CD14-positive monocyte (primary cell): ENCODE measurements at regions not wholly inside any gene's neighbourhood (a gene's known extent, or its start where the extent isn't known, plus 50 kb on each side); places are given as distances from the start of the nearest gene placed in this dataset.

Experiments
- DNase-seq, 3 donors: peaks; one replicate each; pipeline ENCODE4 v3.0.0-alpha.2; 2011 to 2022
- H2AFZ ChIP-seq: 2 replicates; pipeline ENCODE4 v1.6.0; 2012; ENCODE audit warnings: mild to moderate bottlenecking, low read depth, low read length, inconsistent platforms; ENCODE audit not compliant: insufficient read depth, poor library complexity, severe bottlenecking
- H3K27ac ChIP-seq, 2 donors: 1 replicate in 1 of 2; 2 replicates in 1 of 2; pipeline ENCODE4 v1.5.1; 2012 to 2013; ENCODE audit warnings: low read length in 2 of 2, control low read depth in 1 of 2, inconsistent platforms in 1 of 2, low read depth in 1 of 2, mild to moderate bottlenecking in 1 of 2
- H3K27me3 ChIP-seq, 2 donors: one replicate each; pipeline versions ENCODE4 v1.6.0 to v1.6.1; 2011 to 2013; ENCODE audit warnings: low read length in 2 of 2; ENCODE audit not compliant: control insufficient read depth in 2 of 2, insufficient read depth in 2 of 2
- H3K36me3 ChIP-seq, 2 donors: replicated peaks in 1 of 2; 1 replicate in 1 of 2; 2 replicates in 1 of 2; pipeline versions ENCODE4 v1.5.1 to v1.6.1; 2012 to 2013; ENCODE audit warnings: low read length in 2 of 2, control low read depth in 1 of 2, inconsistent platforms in 1 of 2, mild to moderate bottlenecking in 1 of 2; ENCODE audit not compliant: insufficient read depth in 2 of 2, control insufficient read depth in 1 of 2
- H3K4me1 ChIP-seq, 2 donors: 1 replicate in 1 of 2; 2 replicates in 1 of 2; pipeline versions ENCODE4 v1.5.1 to v1.6.1; 2012 to 2013; ENCODE audit warnings: low read length in 2 of 2, control low read depth in 1 of 2, inconsistent platforms in 1 of 2, mild to moderate bottlenecking in 1 of 2, moderate library complexity in 1 of 2; ENCODE audit not compliant: insufficient read depth in 2 of 2, control insufficient read depth in 1 of 2
- H3K4me2 ChIP-seq: replicated peaks from 2 replicates; pipeline ENCODE3; 2012; ENCODE audit warnings: low read length, moderate library complexity, mild to moderate bottlenecking; ENCODE audit not compliant: poor library complexity, severe bottlenecking; ENCODE audit errors: extremely low read depth
- H3K4me3 ChIP-seq, 3 experiments: fragments of 200-600 bp in 1 of 3; sonication (generic) in 1 of 3; replicated peaks in 1 of 3; 1 replicate in 2 of 3; 2 replicates in 1 of 3; pipeline ENCODE4 v1.5.1; 2011 to 2013; ENCODE audit warnings: low read length in 3 of 3, mild to moderate bottlenecking in 3 of 3, control low read depth in 2 of 3, low read depth in 2 of 3, inconsistent platforms in 1 of 3, moderate library complexity in 1 of 3
- H3K79me2 ChIP-seq: 2 replicates; pipeline ENCODE4 v1.6.0; 2012; ENCODE audit warnings: mild to moderate bottlenecking, control low read depth, inconsistent platforms, low read length, moderate library complexity; ENCODE audit not compliant: insufficient read depth
- H3K9ac ChIP-seq: 2 replicates; pipeline ENCODE4 v1.6.0; 2017; ENCODE audit warnings: low read length, mild to moderate bottlenecking; ENCODE audit not compliant: insufficient read depth, poor library complexity, severe bottlenecking
- H3K9me3 ChIP-seq, 2 donors: replicated peaks in 1 of 2; 1 replicate in 1 of 2; 2 replicates in 1 of 2; pipeline versions ENCODE4 v1.5.1 to v1.6.1; 2012 to 2013; ENCODE audit warnings: low read length in 2 of 2, control low read depth in 1 of 2; ENCODE audit not compliant: control insufficient read depth in 1 of 2, insufficient read depth in 1 of 2
- H4K20me1 ChIP-seq: 2 replicates; pipeline ENCODE4 v1.6.0; 2012; ENCODE audit warnings: mild to moderate bottlenecking, low read length, control low read depth, moderate library complexity; ENCODE audit not compliant: insufficient read depth
- H3K27ac Mint-ChIP-seq, 7 donors: one replicate each; pipeline ENCODE4 v1.8.0; 2020; ENCODE audit warnings: mild to moderate bottlenecking in 7 of 7, mixed read lengths in 7 of 7, moderate library complexity in 6 of 7, inconsistent platforms in 2 of 7
- H3K27me3 Mint-ChIP-seq, 3 donors: one replicate each; pipeline ENCODE4 v1.8.0; 2021 to 2022; ENCODE audit warnings: low read depth in 3 of 3, mild to moderate bottlenecking in 3 of 3, mixed read lengths in 3 of 3, moderate library complexity in 3 of 3, inconsistent platforms in 1 of 3
- H3K36me3 Mint-ChIP-seq, 2 donors: one replicate each; pipeline ENCODE4 v1.8.0; 2020; ENCODE audit warnings: mixed read lengths in 2 of 2, inconsistent platforms in 1 of 2, mild to moderate bottlenecking in 1 of 2
- H3K4me1 Mint-ChIP-seq: one replicate; pipeline ENCODE4 v1.8.0; 2020; ENCODE audit warnings: mild to moderate bottlenecking, mixed read lengths
- H3K4me3 Mint-ChIP-seq, 2 donors: one replicate each; pipeline ENCODE4 v1.8.0; 2020; ENCODE audit warnings: mild to moderate bottlenecking in 2 of 2, mixed read lengths in 2 of 2, moderate library complexity in 1 of 2
- H3K9me3 Mint-ChIP-seq, 7 donors: one replicate each; pipeline ENCODE4 v1.8.0; 2020 to 2022; ENCODE audit warnings: mixed read lengths in 7 of 7, mild to moderate bottlenecking in 6 of 7, moderate library complexity in 6 of 7, inconsistent platforms in 2 of 7
- CTCF ChIP-seq: fragments of 200-600 bp; IDR thresholded peaks from one replicate; pipeline ENCODE4 v1.8.0; 2022; ENCODE audit warnings: antibody characterized with exemption, mild to moderate bottlenecking
- WGBS: methylation state at CpG from one replicate; pipeline ENCODE4 v1.1.5; 2013; ENCODE audit warnings: missing lambda C conversion rate; ENCODE audit not compliant: insufficient coverage; 5-methylcytosine and 5-hydroxymethylcytosine counted together
- intact Hi-C, 2 donors: fragments of 100-400 bp; cut with micrococcal nuclease; formaldehyde crosslinking; loops; one replicate each; pipeline versions ENCODE4 v1.15.0 to v1.15.1; 2023

- Histone ChIP-seq H3K9ac (no peak overlapping the region), H3K9me3 (peaks cover 0 to 3% of the 10 kb centered on the region in 2 donors), H3K27ac (no peak overlapping the region), H3K4me2 (no peak overlapping the region), H3K36me3 (no peaks in the 10 kb centered on the region), H4K20me1 (no peaks in the 10 kb centered on the region), H3K4me1 (no peaks in the 10 kb centered on the region), H2AFZ (no peak overlapping the region), H3K79me2 (no peaks in the 10 kb centered on the region), H3K4me3 (no peak overlapping the region), H3K27me3 (no peaks in the 10 kb centered on the region)
- Mint-ChIP-seq H3K9me3 (peaks cover 0 to 3% (median 0%) of the 10 kb centered on the region in 7 donors), H3K4me1 (no peaks in the 10 kb centered on the region), H3K36me3 (no peaks in the 10 kb centered on the region), H3K27ac (no peak overlapping the region), H3K4me3 (no peak overlapping the region), H3K27me3 (no peaks in the 10 kb centered on the region)
- TF ChIP-seq CTCF, result no peak
- DNase-seq, result no peak
- intact Hi-C loops, result no loop called here
- WGBS, result 94% methylated on average over 2 of the region's 3 CpGs
These were observed 621.3 kb downstream of the ANKRD7 start for GRCh38 chr7:118845791-118846190.

- no peaks in the 10 kb centered on the region for H4K20me1 ChIP-seq
- no peaks in the 10 kb centered on the region for H3K4me1 Mint-ChIP-seq
- H3K36me3 Mint-ChIP-seq, result no peaks in the 10 kb centered on the region
- intact Hi-C loops, result no loop called here
- H3K79me2 ChIP-seq, result no peaks in the 10 kb centered on the region
- peaks cover 0 to 3% (median 0%) of the 10 kb centered on the region in 7 donors for H3K9me3 Mint-ChIP-seq
- peaks cover 0 to 3% of the 10 kb centered on the region in 2 donors for H3K9me3 ChIP-seq
- H3K36me3 ChIP-seq, result no peaks in the 10 kb centered on the region
- no peak overlapping the region for H2AFZ ChIP-seq
- H3K4me2 ChIP-seq, result no peak overlapping the region
- no peak overlapping the region for H3K4me3 ChIP-seq
- H3K27me3 Mint-ChIP-seq, result peaks cover 0 to 1% (median 0%) of the 10 kb centered on the region in 3 donors
- H3K27ac Mint-ChIP-seq, result no peak overlapping the region
- TF ChIP-seq CTCF, result no peak
- no peaks in the 10 kb centered on the region for H3K27me3 ChIP-seq
- H3K4me3 Mint-ChIP-seq, result no peak overlapping the region
- DNase-seq, result no peak
- H3K4me1 ChIP-seq, result no peaks in the 10 kb centered on the region
- no peak overlapping the region for H3K9ac ChIP-seq
- no peak overlapping the region for H3K27ac ChIP-seq
These were observed 622.5 kb downstream of the ANKRD7 start for GRCh38 chr7:118846977-118847376.
